ENCODE measurements at regions not wholly inside any gene's neighbourhood (a gene's known extent, or its start where the extent isn't known, plus 50 kb on each side); places are given as distances from the start of the nearest gene placed in this dataset.

GRCh38 chr21:27380303-27380702 lies 413.4 kb upstream of the ADAMTS5 start:
- TF ChIP-seq POLR2A (IDR thresholded peaks at IDR 0.05; ENCODE audit: extremely low read depth, insufficient read length), result no peak
- no peak for TF ChIP-seq MAX (IDR thresholded peaks at IDR 0.05; ENCODE audit: low read depth, low read length)
- TF ChIP-seq CTCF (IDR thresholded peaks at IDR 0.05; ENCODE audit: low read depth, low read length), result no peak
- no peak for TF ChIP-seq MYC (IDR thresholded peaks at IDR 0.05; ENCODE audit: low read depth, low read length)
- DNase-seq (ENCODE audit: low read depth), result no peak
- no peak overlapping the region for H3K4me3 ChIP-seq (ENCODE audit: low read depth, low read length)

- H3K4me3 ChIP-seq (ENCODE audit: low read depth, low read length), result no peak overlapping the region
- no peak for DNase-seq (ENCODE audit: low read depth)
- TF ChIP-seq MYC (IDR thresholded peaks at IDR 0.05; ENCODE audit: low read depth, low read length), result no peak
- TF ChIP-seq CTCF (IDR thresholded peaks at IDR 0.05; ENCODE audit: low read depth, low read length), result no peak
- TF ChIP-seq MAX (IDR thresholded peaks at IDR 0.05; ENCODE audit: low read depth, low read length), result no peak
- TF ChIP-seq POLR2A (IDR thresholded peaks at IDR 0.05; ENCODE audit: extremely low read depth, insufficient read length), result no peak
Measured at GRCh38 chr21:27379354-27379753, 412.5 kb upstream of the ADAMTS5 start.

- no peak overlapping the region for H3K4me3 ChIP-seq (ENCODE audit: low read depth, low read length)
- no peak for DNase-seq (ENCODE audit: low read depth)
- TF ChIP-seq POLR2A (IDR thresholded peaks at IDR 0.05; ENCODE audit: extremely low read depth, insufficient read length), result no peak
- no peak for TF ChIP-seq CTCF (IDR thresholded peaks at IDR 0.05; ENCODE audit: low read depth, low read length)
- TF ChIP-seq MYC (IDR thresholded peaks at IDR 0.05; ENCODE audit: low read depth, low read length), result no peak
- no peak for TF ChIP-seq MAX (IDR thresholded peaks at IDR 0.05; ENCODE audit: low read depth, low read length)
Measured at GRCh38 chr21:27372381-27372780, 405.5 kb upstream of the ADAMTS5 start.

GRCh38 chr21:27371975-27372331 lies 405.1 kb upstream of the ADAMTS5 start:
- no peak for TF ChIP-seq POLR2A (IDR thresholded peaks at IDR 0.05; ENCODE audit: extremely low read depth, insufficient read length)
- TF ChIP-seq CTCF (IDR thresholded peaks at IDR 0.05; ENCODE audit: low read depth, low read length), result no peak
- TF ChIP-seq MYC (IDR thresholded peaks at IDR 0.05; ENCODE audit: low read depth, low read length), result no peak
- no peak for TF ChIP-seq MAX (IDR thresholded peaks at IDR 0.05; ENCODE audit: low read depth, low read length)
- no peak overlapping the region for H3K4me3 ChIP-seq (ENCODE audit: low read depth, low read length)
- DNase-seq (ENCODE audit: low read depth), result no peak

GRCh38 chr21:27371115-27371974 lies 404.5 kb upstream of the ADAMTS5 start:
- no peak overlapping the region for H3K4me3 ChIP-seq (ENCODE audit: low read depth, low read length)
- no peak for DNase-seq (ENCODE audit: low read depth)
- no peak for TF ChIP-seq CTCF (IDR thresholded peaks at IDR 0.05; ENCODE audit: low read depth, low read length)
- no peak for TF ChIP-seq MYC (IDR thresholded peaks at IDR 0.05; ENCODE audit: low read depth, low read length)

Data from NB4 (cell line).